SH-SY5Y (cell line): ENCODE measurements at regions not wholly inside any gene's neighbourhood (a gene's known extent, or its start where the extent isn't known, plus 50 kb on each side); places are given as distances from the start of the nearest gene placed in this dataset.

Experiments
- GATA2 ChIP-seq: IDR thresholded peaks from 2 replicates; pipeline ENCODE4 v1.6.1; 2011; ENCODE audit warnings: mild to moderate bottlenecking, low read depth, low read length
- GATA3 ChIP-seq: IDR thresholded peaks from 2 replicates; pipeline ENCODE4 v1.6.1; 2011; ENCODE audit warnings: low read depth, mild to moderate bottlenecking, low read length, moderate library complexity

GRCh38 chr2:184129073-184129472 is 469.3 kb upstream of the ZNF804A start:
- TF ChIP-seq GATA2: no peak
- TF ChIP-seq GATA3: no peak
